Memory B cell (primary cell): ENCODE measurements at regions not wholly inside any gene's neighbourhood (a gene's known extent, or its start where the extent isn't known, plus 50 kb on each side); places are given as distances from the start of the nearest gene placed in this dataset.

Experiments
- ATAC-seq: fragments of 150-1000 bp; cut with Tn5 transposase; 2 replicates; pipeline ENCODE4 v1.10.0; 2021; ENCODE audit warnings: low read depth, mild to moderate bottlenecking, moderate library complexity
- DNase-seq, 2 donors: peaks; one replicate each; pipeline ENCODE4 v3.0.0; 2022; ENCODE audit warnings: low spot score in 2 of 2
- H3K27ac Mint-ChIP-seq: one replicate; pipeline ENCODE4 v1.8.0; 2022; ENCODE audit warnings: mild to moderate bottlenecking, moderate library complexity, mixed read lengths
- H3K27me3 Mint-ChIP-seq: one replicate; pipeline ENCODE4 v1.8.0; 2022; ENCODE audit warnings: mixed read lengths
- H3K36me3 Mint-ChIP-seq: one replicate; pipeline ENCODE4 v1.8.0; 2022; ENCODE audit warnings: mild to moderate bottlenecking, mixed read lengths
- H3K4me1 Mint-ChIP-seq: one replicate; pipeline ENCODE4 v1.8.0; 2022; ENCODE audit warnings: mixed read lengths
- H3K4me3 Mint-ChIP-seq: one replicate; pipeline ENCODE4 v1.8.0; 2022; ENCODE audit warnings: mild to moderate bottlenecking, moderate library complexity, mixed read lengths
- H3K9me3 Mint-ChIP-seq: one replicate; pipeline ENCODE4 v1.8.0; 2022; ENCODE audit warnings: mixed read lengths

DNA sequence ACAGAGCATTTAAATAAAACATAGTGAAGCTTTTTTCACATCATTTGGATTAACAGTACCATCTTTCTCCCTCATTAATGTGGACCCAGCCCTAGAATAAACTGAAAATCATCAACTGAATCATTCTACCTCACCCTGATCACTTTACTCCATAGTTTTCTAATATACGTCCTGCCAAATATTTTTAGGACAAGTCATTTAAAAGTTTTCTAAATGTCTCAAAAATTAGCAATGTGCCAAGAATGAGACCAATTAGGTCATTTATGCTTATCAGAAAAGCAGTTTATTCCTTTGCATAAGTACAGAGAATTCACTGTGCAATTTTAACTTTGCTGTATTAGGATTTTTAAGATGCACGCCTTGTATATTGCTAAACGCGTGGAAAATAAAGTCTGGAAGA, 284.4 kb downstream of the PIK3R1 start:
- H3K9me3 Mint-ChIP-seq = peaks cover 20% of the 10 kb centered on the region
- H3K27me3 Mint-ChIP-seq = peaks cover 3% of the 10 kb centered on the region
- no peaks in the 10 kb centered on the region for H3K4me1 Mint-ChIP-seq
- peaks cover 2% of the 10 kb centered on the region for H3K36me3 Mint-ChIP-seq
- DNase-seq (no peak), ATAC-seq (no peak)
- H3K4me3 Mint-ChIP-seq = no peak overlapping the region
- no peak overlapping the region for H3K27ac Mint-ChIP-seq

DNA sequence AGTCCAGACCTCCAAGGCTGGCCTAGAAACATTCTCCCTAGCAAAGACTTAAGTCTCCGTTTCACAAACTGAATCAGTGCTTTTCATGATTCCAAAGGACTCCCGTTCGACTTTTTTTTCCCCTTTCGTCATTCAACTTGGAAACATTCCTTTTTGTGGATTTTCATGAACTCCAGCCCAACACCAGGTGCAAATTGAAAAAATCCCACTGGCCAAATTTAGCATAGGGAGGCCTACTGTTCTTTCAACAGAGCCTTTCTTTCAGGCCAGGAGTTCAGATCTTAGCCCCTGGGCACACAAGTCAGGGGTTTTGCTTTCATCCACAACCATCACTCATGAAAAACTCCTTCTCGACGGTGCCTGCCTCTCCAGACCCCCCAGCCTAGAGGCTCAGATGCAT, 285.3 kb downstream of the PIK3R1 start:
- peaks cover 2% of the 10 kb centered on the region for H3K36me3 Mint-ChIP-seq
- peaks cover 18% of the 10 kb centered on the region for H3K9me3 Mint-ChIP-seq
- ATAC-seq (no peak), DNase-seq (no peak)
- H3K4me3 Mint-ChIP-seq = no peak overlapping the region
- no peaks in the 10 kb centered on the region for H3K27me3 Mint-ChIP-seq
- H3K4me1 Mint-ChIP-seq = no peaks in the 10 kb centered on the region
- no peak overlapping the region for H3K27ac Mint-ChIP-seq

DNA sequence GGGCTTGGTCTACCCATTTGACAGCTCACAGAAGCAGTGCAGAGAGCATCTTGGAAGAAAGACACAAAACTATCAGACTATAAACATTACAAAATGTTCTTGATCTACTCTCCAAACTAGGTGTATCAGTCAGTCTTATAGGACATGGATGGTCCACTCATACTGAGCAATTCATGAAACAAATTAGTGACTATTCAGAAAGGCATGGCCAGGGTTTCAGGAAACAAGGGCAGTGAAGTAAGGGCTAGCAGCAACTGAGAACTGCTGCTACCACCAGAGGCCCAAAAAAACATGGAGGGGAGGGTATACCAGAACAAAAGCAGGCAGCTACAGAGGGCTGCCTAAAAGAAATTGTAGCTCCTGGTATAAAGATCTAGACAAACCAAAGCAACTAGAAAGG, 287.0 kb downstream of the PIK3R1 start:
- no peak for ATAC-seq
- Mint-ChIP-seq H3K27ac (no peak overlapping the region), H3K36me3 (no peaks in the 10 kb centered on the region), H3K4me1 (no peaks in the 10 kb centered on the region), H3K9me3 (peaks cover 6% of the 10 kb centered on the region), H3K27me3 (no peaks in the 10 kb centered on the region), H3K4me3 (no peak overlapping the region)
- DNase-seq = no peak

DNA sequence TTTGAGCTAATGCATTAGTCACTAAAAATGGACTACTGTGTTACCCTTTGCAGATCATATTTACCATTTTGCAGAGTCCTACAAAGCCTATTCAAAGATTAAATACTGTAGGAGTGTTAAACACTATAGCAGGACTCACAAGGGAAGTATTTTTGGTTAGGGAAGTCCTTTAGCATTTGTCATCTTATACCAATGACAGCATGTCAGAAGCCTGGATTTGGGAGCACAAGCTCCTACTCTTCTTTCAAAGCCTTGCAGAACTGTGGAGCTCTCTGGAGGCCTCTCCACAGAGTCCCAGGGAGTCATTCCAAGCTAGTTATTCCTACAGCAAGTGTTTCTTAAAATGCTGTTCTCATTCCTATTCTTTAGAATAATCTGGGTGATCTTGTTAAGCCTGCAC, 288.8 kb downstream of the PIK3R1 start:
- DNase-seq (no peak), ATAC-seq (no peak)
- Mint-ChIP-seq H3K27ac (no peak overlapping the region), H3K4me3 (no peak overlapping the region), H3K27me3 (peaks cover 2% of the 10 kb centered on the region), H3K4me1 (no peaks in the 10 kb centered on the region), H3K9me3 (peaks cover 4% of the 10 kb centered on the region), H3K36me3 (no peaks in the 10 kb centered on the region)

DNA sequence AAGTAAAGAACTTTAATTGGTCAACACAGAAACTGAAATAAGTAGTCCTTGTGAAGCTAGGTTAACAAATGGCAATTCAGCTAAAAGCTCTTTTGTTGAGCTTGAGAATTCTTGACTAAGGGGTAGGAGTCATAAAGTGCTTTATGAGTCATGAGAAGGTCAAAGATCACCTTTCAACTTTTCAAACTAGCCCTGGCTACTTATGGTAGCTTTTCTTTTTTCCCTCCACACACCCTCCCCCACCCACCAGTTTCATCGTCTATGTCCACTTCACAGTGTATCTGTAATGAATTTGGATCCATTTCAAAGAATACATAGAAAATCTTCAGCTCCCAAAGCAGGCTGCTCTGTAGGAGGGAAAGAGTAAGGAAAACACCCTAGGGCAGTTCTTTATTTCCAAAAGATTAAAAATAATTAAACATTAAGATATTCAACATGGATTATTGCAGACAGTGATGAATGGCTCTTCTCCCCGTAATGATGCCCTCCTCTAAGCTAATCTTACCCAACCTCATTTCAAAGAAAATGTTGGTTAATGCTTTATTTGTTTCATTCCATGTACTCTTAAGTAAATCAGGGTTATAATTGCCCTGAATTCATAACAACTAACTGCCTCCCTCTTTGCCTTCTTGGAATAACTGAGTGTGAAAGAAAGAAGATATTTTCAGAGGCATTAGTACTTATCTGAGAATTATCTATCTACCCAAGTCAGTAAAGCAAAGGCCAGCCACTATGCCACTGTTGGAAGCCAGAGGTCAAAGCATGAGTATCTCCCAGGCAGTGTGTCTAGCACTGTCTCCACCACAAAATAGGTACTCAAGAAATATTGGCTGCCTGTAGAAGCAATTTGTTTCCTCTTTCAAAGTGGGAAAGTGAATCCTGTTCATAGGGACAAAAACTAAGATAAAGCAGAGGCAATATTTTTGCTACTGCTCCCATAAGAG, 290.6 kb downstream of the PIK3R1 start:
- H3K4me3 Mint-ChIP-seq = no peak overlapping the region
- H3K4me1 Mint-ChIP-seq = no peaks in the 10 kb centered on the region
- peaks cover 3% of the 10 kb centered on the region for H3K27me3 Mint-ChIP-seq
- H3K27ac Mint-ChIP-seq = no peak overlapping the region
- no peaks in the 10 kb centered on the region for H3K9me3 Mint-ChIP-seq
- ATAC-seq = no peak
- no peak for DNase-seq
- H3K36me3 Mint-ChIP-seq = no peaks in the 10 kb centered on the region

- no peak overlapping the region for H3K4me3 Mint-ChIP-seq
- no peaks in the 10 kb centered on the region for H3K36me3 Mint-ChIP-seq
- no peaks in the 10 kb centered on the region for H3K9me3 Mint-ChIP-seq
- no peak for ATAC-seq
- peaks cover 3% of the 10 kb centered on the region for H3K4me1 Mint-ChIP-seq
- peaks cover 8% of the 10 kb centered on the region for H3K27me3 Mint-ChIP-seq
- no peak for DNase-seq
- H3K27ac Mint-ChIP-seq = no peak overlapping the region
These were observed 300.0 kb downstream of the PIK3R1 start for GRCh38 chr5:68515514-68515913.

- H3K36me3 Mint-ChIP-seq = no peaks in the 10 kb centered on the region
- H3K9me3 Mint-ChIP-seq = no peaks in the 10 kb centered on the region
- ATAC-seq (no peak), DNase-seq (no peak)
- no peak overlapping the region for H3K4me3 Mint-ChIP-seq
- H3K4me1 Mint-ChIP-seq = peaks cover 3% of the 10 kb centered on the region
- H3K27ac Mint-ChIP-seq = no peak overlapping the region
- H3K27me3 Mint-ChIP-seq = peaks cover 7% of the 10 kb centered on the region
These were observed 302.7 kb downstream of the PIK3R1 start for GRCh38 chr5:68518286-68518685.

DNA sequence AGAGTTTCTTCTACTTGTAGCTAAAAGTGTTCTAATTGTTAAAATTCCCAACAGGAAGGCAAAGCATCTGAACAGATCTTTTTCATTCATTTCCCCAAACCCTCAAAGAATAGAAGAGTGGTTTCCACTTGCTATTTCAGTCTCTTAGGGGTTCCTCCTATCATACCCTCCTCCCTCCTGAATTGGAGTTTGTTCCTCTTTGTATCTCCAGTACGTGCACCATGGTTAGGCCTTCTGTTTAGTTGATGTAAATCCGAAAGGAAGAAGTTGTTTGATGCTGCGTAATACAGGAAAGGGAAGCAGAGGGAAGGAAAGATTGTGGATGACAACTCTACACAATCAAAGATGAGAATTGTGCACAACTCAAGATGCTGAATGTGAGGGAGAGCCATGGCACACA, 303.6 kb downstream of the PIK3R1 start:
- no peaks in the 10 kb centered on the region for H3K9me3 Mint-ChIP-seq
- peaks cover 3% of the 10 kb centered on the region for H3K4me1 Mint-ChIP-seq
- H3K36me3 Mint-ChIP-seq = no peaks in the 10 kb centered on the region
- peaks cover 7% of the 10 kb centered on the region for H3K27me3 Mint-ChIP-seq
- no peak for ATAC-seq
- H3K4me3 Mint-ChIP-seq = no peak overlapping the region
- no peak for DNase-seq
- no peak overlapping the region for H3K27ac Mint-ChIP-seq

- no peak for ATAC-seq
- peaks cover 8% of the 10 kb centered on the region for H3K27me3 Mint-ChIP-seq
- peaks cover 3% of the 10 kb centered on the region for H3K4me1 Mint-ChIP-seq
- no peaks in the 10 kb centered on the region for H3K36me3 Mint-ChIP-seq
- H3K9me3 Mint-ChIP-seq = no peaks in the 10 kb centered on the region
- H3K27ac Mint-ChIP-seq = no peak overlapping the region
- no peak for DNase-seq
- no peak overlapping the region for H3K4me3 Mint-ChIP-seq
These were observed 306.2 kb downstream of the PIK3R1 start for GRCh38 chr5:68521776-68522175.

- no peaks in the 10 kb centered on the region for H3K36me3 Mint-ChIP-seq
- DNase-seq (no peak), ATAC-seq (no peak)
- H3K27me3 Mint-ChIP-seq = peaks cover 5% of the 10 kb centered on the region
- no peaks in the 10 kb centered on the region for H3K9me3 Mint-ChIP-seq
- no peak overlapping the region for H3K4me3 Mint-ChIP-seq
- H3K4me1 Mint-ChIP-seq = peaks cover 3% of the 10 kb centered on the region
- no peak overlapping the region for H3K27ac Mint-ChIP-seq
These were observed 307.3 kb downstream of the PIK3R1 start for GRCh38 chr5:68522863-68523262.

- Mint-ChIP-seq H3K36me3 (no peaks in the 10 kb centered on the region), H3K4me1 (no peaks in the 10 kb centered on the region), H3K9me3 (no peaks in the 10 kb centered on the region), H3K27me3 (peaks cover 9% of the 10 kb centered on the region), H3K27ac (no peak overlapping the region), H3K4me3 (no peak overlapping the region)
- no peak for DNase-seq
- ATAC-seq = no peak
These were observed 313.3 kb downstream of the PIK3R1 start for GRCh38 chr5:68528821-68529273.

- Mint-ChIP-seq H3K27ac (no peak overlapping the region), H3K4me1 (no peaks in the 10 kb centered on the region), H3K4me3 (no peak overlapping the region), H3K9me3 (no peaks in the 10 kb centered on the region), H3K36me3 (no peaks in the 10 kb centered on the region), H3K27me3 (peaks cover 9% of the 10 kb centered on the region)
- ATAC-seq = no peak
- no peak for DNase-seq
These were observed 314.0 kb downstream of the PIK3R1 start for GRCh38 chr5:68529581-68529980.

DNA sequence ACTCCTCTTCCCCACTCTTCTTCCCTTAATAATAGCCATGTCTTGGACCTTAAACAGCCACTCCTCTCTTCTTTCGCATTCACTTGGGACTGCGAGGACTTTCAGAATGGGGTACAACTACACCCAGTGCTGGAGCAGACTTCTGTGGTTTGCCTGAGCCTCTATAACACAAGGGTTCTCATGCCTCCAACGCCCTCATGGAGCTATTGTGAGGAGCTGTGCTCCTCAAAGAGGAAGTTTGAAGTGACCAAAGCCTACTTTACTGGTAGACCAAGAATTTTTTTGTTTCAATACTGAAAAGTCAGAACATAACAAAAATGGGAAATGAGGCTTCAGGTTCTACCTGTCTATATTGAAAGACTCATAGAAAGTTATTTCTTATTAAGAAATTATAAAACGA, 316.4 kb downstream of the PIK3R1 start:
- H3K4me3 Mint-ChIP-seq = no peak overlapping the region
- ATAC-seq = no peak
- no peaks in the 10 kb centered on the region for H3K36me3 Mint-ChIP-seq
- H3K9me3 Mint-ChIP-seq = no peaks in the 10 kb centered on the region
- H3K27ac Mint-ChIP-seq = no peak overlapping the region
- no peaks in the 10 kb centered on the region for H3K4me1 Mint-ChIP-seq
- DNase-seq = no peak
- H3K27me3 Mint-ChIP-seq = peaks cover 12% of the 10 kb centered on the region

DNA sequence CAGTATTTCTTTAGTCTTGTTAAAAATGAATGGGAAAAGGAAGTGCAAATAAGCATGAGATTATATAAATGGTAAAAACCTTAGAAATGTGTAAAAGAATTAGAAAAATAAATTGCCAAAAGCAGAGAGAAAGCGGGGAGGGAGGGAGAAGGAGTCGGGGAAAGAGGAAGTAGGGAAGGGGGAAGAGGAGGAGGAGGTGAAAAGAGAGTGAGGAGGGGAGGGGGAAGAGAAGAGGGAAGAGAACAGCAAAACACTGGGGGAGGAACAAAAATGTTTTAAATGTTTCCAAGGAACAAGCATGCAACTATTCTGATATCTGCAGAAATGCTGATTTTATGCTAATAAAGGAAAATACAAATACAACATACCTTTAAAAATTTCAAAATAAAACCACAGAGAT, 317.5 kb downstream of the PIK3R1 start:
- ATAC-seq (no peak), DNase-seq (no peak)
- no peaks in the 10 kb centered on the region for H3K4me1 Mint-ChIP-seq
- H3K36me3 Mint-ChIP-seq = no peaks in the 10 kb centered on the region
- no peak overlapping the region for H3K4me3 Mint-ChIP-seq
- H3K9me3 Mint-ChIP-seq = no peaks in the 10 kb centered on the region
- H3K27ac Mint-ChIP-seq = no peak overlapping the region
- H3K27me3 Mint-ChIP-seq = peaks cover 12% of the 10 kb centered on the region

GRCh38 chr5:68533571-68534084, 318.1 kb downstream of the PIK3R1 start:
- H3K27me3 Mint-ChIP-seq = peaks cover 13% of the 10 kb centered on the region
- DNase-seq = no peak
- no peaks in the 10 kb centered on the region for H3K4me1 Mint-ChIP-seq
- ATAC-seq = no peak
- no peak overlapping the region for H3K4me3 Mint-ChIP-seq
- no peak overlapping the region for H3K27ac Mint-ChIP-seq
- H3K36me3 Mint-ChIP-seq = no peaks in the 10 kb centered on the region
- H3K9me3 Mint-ChIP-seq = no peaks in the 10 kb centered on the region
